ENCODE measurements at regions not wholly inside any gene's neighbourhood (a gene's known extent, or its start where the extent isn't known, plus 50 kb on each side); places are given as distances from the start of the nearest gene placed in this dataset.
"Not testable (repeated sequence)": the region's sequence is repeated elsewhere in the genome, so short reads cannot be mapped to it uniquely, and the experiment has no call there.

- no peak for DNase-seq (ENCODE audit: low read depth, low spot score)
Observed at GRCh38 chr2:78132391-78133370, 610.5 kb upstream of the LRRTM4 start.

GRCh38 chr2:78145395-78145996 is 623.3 kb upstream of the LRRTM4 start:
- no peak for DNase-seq (ENCODE audit: low read depth, low spot score)

- DNase-seq (ENCODE audit: low read depth, low spot score): no peak
Observed at GRCh38 chr2:78145997-78146722, 624.0 kb upstream of the LRRTM4 start.

GRCh38 chr2:78147466-78147865 is 625.3 kb upstream of the LRRTM4 start:
- peak; percentile 12 for DNase-seq (ENCODE audit: low read depth, low spot score)

GRCh38 chr2:78154586-78154985 is 632.4 kb upstream of the LRRTM4 start:
- no peak for DNase-seq (ENCODE audit: low read depth, low spot score)

DNA sequence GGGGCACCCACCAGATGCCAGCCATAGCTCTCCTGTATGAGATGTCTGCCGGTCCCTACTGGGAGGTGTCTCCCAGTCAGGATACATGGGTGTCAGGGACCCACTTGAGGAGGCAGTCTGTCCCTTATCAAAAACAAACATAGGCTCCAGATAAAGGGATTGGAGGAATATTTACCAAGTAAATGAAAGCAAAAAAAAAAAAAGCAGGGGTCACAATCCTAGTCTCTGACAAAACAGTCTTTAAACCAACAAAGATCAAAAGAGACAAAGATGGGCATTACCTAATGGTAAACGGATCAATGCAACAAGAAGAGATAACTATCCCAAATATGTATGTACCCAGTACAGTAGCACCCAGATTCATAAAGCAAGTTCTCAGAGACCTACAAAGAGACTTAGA is 640.0 kb upstream of the LRRTM4 start:
- no peak for DNase-seq (ENCODE audit: low read depth, low spot score)

GRCh38 chr2:78172157-78172556 is 650.0 kb upstream of the LRRTM4 start:
- DNase-seq (ENCODE audit: low read depth, low spot score): not testable (repeated sequence)

GRCh38 chr2:78175645-78176044 is 653.5 kb upstream of the LRRTM4 start:
- no peak for DNase-seq (ENCODE audit: low read depth, low spot score)

- DNase-seq (ENCODE audit: low read depth, low spot score): no peak
Observed at GRCh38 chr2:78201064-78201575, 678.9 kb upstream of the LRRTM4 start.

DNA sequence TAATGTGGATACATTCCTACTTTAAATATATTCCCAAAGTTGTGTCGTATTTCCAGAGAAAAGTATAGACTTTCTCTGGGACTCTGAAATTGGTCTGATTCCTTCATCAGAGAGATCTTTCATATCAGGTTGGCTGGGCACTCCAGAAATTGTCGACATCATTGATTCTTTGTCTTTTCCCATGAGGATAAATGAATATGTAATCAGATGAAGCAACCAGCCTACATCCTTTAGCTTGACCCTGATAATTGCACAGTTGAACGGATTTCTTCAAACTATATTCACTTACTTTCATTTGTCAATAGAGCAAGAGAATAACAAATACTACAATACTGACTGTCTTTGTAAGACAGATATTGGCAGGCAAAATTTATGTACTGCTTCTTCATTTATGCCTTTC is 680.2 kb upstream of the LRRTM4 start:
- DNase-seq (ENCODE audit: low read depth, low spot score): no peak

DNA sequence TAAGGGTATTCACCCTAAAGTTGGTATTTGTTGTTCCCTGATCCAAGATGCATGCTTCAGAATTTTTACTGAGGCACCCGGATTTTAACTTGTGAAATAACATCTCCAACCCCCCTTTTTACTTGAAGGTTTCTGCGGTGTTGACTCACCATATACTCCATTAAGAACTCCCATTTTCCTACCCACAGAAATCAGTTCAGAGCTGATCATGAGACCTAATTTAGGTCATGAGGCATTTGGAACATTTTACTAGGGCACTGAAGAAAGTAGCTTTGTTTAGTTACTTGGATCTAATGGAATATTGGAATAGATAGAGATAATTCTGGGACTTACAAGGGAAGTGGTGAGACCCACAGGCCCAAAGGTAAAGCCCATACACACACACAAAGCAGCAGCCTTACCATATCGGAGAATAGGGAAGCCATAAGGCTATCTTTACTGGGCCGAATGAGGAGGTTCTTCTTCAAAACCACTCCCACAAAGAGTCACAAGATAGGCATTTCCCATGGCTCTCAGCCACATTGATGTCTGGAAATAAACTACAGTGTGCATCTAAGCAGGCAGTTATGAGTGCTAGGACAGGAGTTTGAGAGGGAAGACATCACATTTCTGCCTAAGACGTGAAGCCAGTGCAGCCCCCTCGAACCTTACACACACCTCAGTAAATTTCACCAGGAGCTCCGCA is 681.0 kb upstream of the LRRTM4 start:
- DNase-seq (ENCODE audit: low read depth, low spot score): no peak

DNA sequence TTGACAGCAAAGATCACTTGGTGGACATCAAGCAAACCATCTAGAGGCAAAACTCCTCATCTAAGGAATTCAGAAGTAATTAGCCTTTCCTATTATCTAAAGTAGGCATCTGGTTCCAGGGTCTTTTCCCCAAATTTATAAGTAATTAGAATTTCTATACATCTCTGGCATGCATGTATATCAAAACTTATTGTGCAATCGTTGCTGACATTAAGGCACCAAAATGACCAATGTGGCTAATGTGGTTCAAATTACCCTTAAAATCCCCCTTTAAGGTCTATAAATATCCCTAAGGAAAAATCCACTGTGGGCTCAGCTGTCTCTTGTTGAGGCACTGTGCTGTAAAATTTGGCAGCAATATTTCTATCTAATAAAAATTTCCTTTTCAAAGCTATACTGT is 695.9 kb upstream of the LRRTM4 start:
- no peak for DNase-seq (ENCODE audit: low read depth, low spot score)

DNA sequence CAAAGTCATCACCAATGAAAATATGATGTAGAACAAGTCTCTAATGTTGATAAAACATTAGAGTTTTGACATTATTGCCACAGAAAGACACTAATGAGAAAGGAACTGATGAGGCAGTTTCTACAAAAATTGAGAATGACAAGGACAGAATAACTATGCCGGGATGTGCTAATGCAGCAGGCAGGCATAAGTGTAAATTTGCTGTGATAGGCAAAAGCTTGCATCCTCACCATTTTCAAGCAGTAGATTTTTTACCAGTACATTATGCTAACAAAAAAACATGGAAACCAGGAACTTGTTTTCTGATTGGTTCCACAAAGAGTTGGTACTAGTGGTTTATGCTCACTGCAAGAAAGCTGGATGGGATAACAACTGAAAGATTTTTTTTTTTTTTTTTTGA is 715.5 kb upstream of the LRRTM4 start:
- DNase-seq (ENCODE audit: low read depth, low spot score): no peak

DNA sequence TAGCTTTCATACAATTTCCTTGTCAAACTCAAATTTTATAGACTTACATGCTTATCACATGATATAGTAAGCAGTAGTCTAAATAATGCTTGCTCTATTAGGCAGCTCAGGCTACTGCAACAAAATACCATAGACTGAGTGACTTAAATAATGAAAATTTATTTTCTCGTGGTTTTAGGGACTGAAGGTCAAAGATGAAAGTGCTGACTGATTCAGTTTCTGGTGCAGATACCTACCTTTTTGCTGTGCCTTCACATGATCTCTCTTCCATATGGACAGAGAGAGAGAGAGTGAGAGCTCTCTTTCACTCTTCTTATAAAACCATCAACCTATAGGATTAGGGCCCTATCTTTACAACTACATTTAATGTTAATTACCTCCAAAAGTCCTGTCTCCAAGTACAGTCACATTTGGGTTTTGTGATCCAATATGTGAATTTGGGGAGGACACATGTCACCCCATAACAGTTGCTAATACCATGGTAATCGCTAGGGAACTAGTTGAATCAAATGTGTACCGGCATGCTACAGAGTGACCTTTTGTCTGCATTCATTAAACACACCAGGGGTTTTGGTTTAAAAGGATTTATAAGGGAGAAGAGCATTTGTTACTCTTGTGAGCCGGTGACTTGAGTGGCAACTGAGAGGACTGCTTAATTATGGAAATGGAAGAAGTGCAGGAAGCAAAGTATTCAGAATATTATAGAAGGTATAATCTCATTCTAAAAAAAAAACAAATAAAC is 723.4 kb upstream of the LRRTM4 start:
- DNase-seq (ENCODE audit: low read depth, low spot score): no peak

DNA sequence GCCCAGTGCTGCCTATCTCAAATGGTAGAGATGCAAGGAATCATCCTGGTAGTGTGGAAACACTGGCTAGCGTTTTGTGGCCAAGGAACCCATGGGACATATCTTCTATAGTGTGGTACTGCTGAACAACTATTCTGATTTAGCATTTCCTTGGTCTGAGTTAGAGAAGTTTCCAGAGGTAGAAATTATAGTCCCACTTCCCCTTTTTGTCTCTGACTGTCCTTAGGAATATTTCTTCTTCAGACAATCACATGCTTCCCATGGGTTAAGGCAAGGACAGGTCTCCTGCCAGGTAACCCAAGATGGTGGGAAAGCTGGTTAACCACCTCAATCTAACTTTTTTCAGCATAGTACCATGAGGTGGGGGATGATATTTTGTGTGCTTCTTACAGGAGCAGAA is 729.5 kb upstream of the LRRTM4 start:
- no peak for DNase-seq (ENCODE audit: low read depth, low spot score)

DNA sequence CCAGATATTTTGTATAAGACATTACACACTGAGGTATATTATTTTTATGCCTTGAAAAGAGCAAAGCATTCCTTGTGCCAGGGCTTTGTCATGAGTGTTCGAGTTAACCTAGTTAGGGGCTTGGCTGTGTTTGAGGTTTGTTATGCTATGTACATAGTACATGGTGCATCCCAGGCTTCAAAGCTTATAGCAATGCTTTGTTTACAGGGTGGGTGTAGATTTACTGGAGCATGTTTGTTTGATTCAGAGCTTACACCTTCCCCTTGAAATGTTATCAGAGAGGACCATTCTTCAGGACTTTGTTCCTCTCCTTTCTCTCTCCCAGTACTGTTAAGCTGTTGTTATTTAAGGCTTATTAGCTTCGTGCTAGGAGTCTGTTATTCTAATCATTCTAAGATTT is 738.7 kb upstream of the LRRTM4 start:
- no peak for DNase-seq (ENCODE audit: low read depth, low spot score)

DNA sequence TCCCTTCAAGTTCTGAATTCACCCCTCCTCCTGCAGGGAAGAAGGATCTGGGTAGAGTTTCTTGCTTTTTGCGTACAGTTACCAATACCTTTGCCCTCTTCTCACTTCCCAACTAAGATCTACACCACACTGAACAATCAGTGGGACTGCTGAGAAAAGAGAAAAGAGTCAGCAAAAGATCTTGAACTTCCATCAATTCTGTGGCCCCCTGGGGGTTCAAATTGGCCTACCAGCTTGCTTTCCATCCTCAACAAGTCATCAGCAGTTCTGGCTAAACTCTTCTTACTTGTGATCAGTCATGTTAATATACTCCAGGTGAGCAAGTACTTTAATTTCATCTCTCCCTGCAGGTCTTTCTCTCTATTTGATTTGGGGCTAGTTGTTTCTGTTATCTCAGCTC is 739.3 kb upstream of the LRRTM4 start:
- no peak for DNase-seq (ENCODE audit: low read depth, low spot score)

DNA sequence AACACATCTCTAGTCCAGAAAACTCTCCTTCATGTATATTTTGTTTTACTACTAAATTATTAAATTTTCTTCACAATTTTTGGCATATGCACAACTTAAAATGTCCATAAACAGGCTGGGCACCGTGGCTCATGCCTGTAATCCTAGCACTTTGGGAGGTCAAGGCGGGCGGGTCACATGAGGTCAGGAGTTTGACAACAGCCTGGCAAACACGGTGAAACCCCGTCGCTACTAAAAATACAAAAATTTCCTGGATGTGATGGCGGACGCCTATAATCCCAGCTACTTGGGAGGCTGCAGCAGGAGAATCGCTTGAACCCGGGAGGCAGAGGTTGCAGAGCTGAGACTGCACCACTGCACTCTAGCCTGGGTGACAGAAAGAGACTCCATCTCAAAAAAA is 739.9 kb upstream of the LRRTM4 start:
- DNase-seq (ENCODE audit: low read depth, low spot score): not testable (repeated sequence)

GRCh38 chr2:78262713-78263375 is 740.7 kb upstream of the LRRTM4 start:
- DNase-seq (ENCODE audit: low read depth, low spot score): no peak

DNA sequence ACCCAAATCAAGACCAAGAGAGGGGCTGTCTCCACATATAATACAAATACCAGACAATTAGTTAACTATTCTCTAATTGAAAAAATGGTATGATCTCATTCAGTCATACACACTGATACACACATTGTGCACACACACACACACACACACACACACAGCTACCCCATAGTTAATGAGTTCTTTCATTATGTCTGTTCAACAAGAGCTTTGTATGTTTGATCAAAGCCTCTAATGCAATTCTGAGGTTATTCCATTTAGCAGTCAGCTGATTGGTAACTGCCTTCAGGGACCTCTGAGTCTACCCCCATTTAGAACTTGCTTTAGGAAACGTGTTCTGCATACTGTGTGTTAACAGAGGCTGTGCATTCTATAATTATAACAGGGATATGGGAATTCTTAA is 741.4 kb upstream of the LRRTM4 start:
- DNase-seq (ENCODE audit: low read depth, low spot score): no peak
